Hematopoietic multipotent progenitor cell (in vitro differentiated cells): ENCODE measurements at regions not wholly inside any gene's neighbourhood (a gene's known extent, or its start where the extent isn't known, plus 50 kb on each side); places are given as distances from the start of the nearest gene placed in this dataset.
"Not testable (repeated sequence)": the region's sequence is repeated elsewhere in the genome, so short reads cannot be mapped to it uniquely, and the experiment has no call there.

Source experiments
- DNase-seq, 3 donors: peaks; one replicate each; pipeline ENCODE4 v3.0.0-alpha.2; 2011 to 2015; ENCODE audit warnings: low read depth in 2 of 3, low spot score in 2 of 3

- DNase-seq, result no peak
Measured at GRCh38 chr12:87039536-87039935, 783.3 kb upstream of the MGAT4C start.

GRCh38 chr12:87038098-87038497 is 781.9 kb upstream of the MGAT4C start:
- no peak for DNase-seq

GRCh38 chr12:87025976-87026375 is 769.8 kb upstream of the MGAT4C start:
- DNase-seq, result no peak

GRCh38 chr12:87021400-87021799 is 765.2 kb upstream of the MGAT4C start:
- no peak for DNase-seq

- no peak for DNase-seq
Measured at GRCh38 chr12:87020071-87020470, 763.9 kb upstream of the MGAT4C start.

GRCh38 chr12:87015352-87015751 is 759.2 kb upstream of the MGAT4C start:
- DNase-seq, result no peak

GRCh38 chr12:87008785-87009384 is 752.7 kb upstream of the MGAT4C start:
- DNase-seq, result no peak

- no peak for DNase-seq
Measured at GRCh38 chr12:87001102-87001501, 744.9 kb upstream of the MGAT4C start.

- no peak for DNase-seq
Measured at GRCh38 chr12:86985298-86985697, 729.1 kb upstream of the MGAT4C start.

- not testable (repeated sequence) for DNase-seq
Measured at GRCh38 chr12:86970595-86970994, 714.4 kb upstream of the MGAT4C start.

- DNase-seq, result no peak
Measured at GRCh38 chr12:86959766-86960458, 703.7 kb upstream of the MGAT4C start.

- DNase-seq, result no peak
Measured at GRCh38 chr12:86950444-86950843, 694.3 kb upstream of the MGAT4C start.

- no peak for DNase-seq
Measured at GRCh38 chr12:86950043-86950442, 693.9 kb upstream of the MGAT4C start.

GRCh38 chr12:86948851-86949250 is 692.7 kb upstream of the MGAT4C start:
- no peak for DNase-seq

- DNase-seq, result no peak
Measured at GRCh38 chr12:86945685-86946196, 689.5 kb upstream of the MGAT4C start.

- not testable (repeated sequence) for DNase-seq
Measured at GRCh38 chr12:86944197-86944819, 688.1 kb upstream of the MGAT4C start.

GRCh38 chr12:86931714-86932113 is 675.5 kb upstream of the MGAT4C start:
- DNase-seq, result no peak

GRCh38 chr12:86929962-86930361 is 673.8 kb upstream of the MGAT4C start:
- DNase-seq, result no peak

GRCh38 chr12:86917121-86917520 is 660.9 kb upstream of the MGAT4C start:
- no peak for DNase-seq

GRCh38 chr12:86914721-86915120 is 658.5 kb upstream of the MGAT4C start:
- no peak for DNase-seq

GRCh38 chr12:86911973-86912372 is 655.8 kb upstream of the MGAT4C start:
- DNase-seq, result no peak

- DNase-seq, result no peak
Measured at GRCh38 chr12:86903159-86903558, 647.0 kb upstream of the MGAT4C start.
